ENCODE measurements at regions not wholly inside any gene's neighbourhood (a gene's known extent, or its start where the extent isn't known, plus 50 kb on each side); places are given as distances from the start of the nearest gene placed in this dataset.

DNA sequence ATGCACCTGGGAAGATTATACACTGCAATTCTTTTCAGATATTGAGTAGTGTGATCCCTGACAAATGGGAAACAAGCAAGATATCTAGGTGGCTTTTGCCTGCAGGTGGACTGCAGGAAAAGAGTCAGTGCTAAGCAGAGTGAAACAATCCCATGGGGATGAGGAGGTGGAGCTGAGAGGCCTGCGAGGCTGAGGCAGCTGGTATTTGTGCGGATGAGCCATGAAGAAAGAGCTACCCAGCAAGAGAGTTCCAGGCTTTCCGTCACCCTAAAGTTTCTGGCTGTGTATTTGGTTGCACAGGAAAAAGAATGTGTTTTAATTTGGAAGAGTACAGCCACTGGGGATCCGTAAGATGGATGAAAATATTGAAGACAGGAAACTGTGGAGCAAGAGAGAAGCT, 714.1 kb upstream of the COBL start:
- DNase-seq (ENCODE audit: low read depth): no peak

DNA sequence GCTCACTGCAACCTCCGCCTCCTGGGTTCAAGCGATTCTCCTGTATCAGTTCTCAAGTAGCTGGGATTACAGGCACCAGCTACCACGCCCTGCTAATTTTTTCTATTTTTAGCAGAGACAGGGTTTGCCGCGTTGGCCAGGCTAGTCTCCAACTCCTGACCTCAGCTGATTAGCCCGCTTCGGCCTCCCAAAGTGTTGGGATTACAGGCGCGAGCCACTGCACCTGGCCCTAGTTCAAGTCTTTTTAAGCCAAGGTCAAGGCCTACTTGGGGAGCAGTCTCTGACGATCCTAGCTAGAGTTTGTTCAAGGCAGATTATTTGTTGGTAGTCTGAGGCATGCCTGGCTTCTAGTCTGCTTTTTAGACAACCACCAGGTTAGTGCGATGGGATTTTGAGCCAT, 709.5 kb upstream of the COBL start:
- no peak for DNase-seq (ENCODE audit: low read depth)

DNA sequence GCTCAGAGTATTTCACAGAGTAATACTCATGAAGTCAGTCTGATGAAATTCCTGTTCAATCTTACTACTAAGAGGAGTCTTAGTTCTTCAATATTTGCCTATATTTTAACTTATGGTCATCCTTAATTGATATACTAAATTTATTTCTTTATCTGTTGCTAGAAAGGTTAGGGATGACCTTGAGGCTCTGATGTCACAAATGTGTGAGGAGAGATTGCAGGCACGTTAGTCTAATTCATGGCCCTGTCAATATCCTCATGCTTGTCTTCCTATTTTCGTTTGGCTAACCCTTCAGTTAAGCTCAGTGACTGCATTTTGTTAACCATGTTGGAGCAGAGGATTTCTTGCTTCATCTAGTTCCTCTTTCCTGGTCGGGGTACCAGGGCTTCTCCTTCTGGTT, 704.7 kb upstream of the COBL start:
- DNase-seq (ENCODE audit: low read depth): no peak

DNA sequence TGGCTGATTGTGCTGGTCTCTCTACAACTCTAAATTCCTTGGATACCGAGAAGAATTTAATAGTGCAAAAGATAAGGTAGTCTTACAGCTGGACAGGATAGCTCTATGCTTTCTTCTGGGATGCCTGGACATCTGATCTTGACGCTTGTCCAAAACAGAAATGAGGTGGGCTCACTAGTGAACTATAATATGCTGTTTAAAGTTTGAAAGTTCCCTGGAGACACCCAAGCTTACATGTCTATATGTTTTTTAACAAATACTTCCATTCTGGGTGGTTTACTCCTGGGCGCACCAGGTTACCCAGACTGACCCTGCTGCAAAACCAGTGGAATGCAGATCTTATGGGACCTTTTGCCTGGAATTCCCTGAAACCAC, 702.1 kb upstream of the COBL start:
- no peak for DNase-seq (ENCODE audit: low read depth)

- no peak for DNase-seq (ENCODE audit: low read depth)
Observed at GRCh38 chr7:52017802-52018679, 701.4 kb upstream of the COBL start.

- no peak for DNase-seq (ENCODE audit: low read depth)
Observed at GRCh38 chr7:52009181-52009580, 692.6 kb upstream of the COBL start.

DNA sequence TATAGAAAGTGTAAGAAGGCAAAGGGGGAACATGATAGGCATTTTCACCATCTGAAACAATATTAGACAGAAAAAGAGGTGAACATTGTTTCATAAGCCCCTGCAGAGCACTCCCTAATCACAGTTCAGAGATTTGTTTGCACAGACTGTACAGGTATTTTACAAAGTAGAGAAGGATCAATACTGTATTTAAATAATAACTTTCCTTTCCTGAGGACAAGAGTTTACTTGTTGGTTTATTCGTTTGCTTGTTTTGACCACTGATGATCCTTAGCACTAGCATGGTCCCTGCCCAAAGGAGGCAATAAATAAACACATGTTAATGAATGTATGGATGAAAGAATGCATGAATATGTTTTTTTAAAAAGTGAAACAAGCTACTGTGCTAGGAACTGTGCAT, 690.1 kb upstream of the COBL start:
- no peak for DNase-seq (ENCODE audit: low read depth)

GRCh38 chr7:52005613-52006012, 689.0 kb upstream of the COBL start:
- no peak for DNase-seq (ENCODE audit: low read depth)

GRCh38 chr7:51995596-51996179, 679.1 kb upstream of the COBL start:
- DNase-seq (ENCODE audit: low read depth): no peak

- DNase-seq (ENCODE audit: low read depth): no peak
Observed at GRCh38 chr7:51982653-51983052, 666.0 kb upstream of the COBL start.

DNA sequence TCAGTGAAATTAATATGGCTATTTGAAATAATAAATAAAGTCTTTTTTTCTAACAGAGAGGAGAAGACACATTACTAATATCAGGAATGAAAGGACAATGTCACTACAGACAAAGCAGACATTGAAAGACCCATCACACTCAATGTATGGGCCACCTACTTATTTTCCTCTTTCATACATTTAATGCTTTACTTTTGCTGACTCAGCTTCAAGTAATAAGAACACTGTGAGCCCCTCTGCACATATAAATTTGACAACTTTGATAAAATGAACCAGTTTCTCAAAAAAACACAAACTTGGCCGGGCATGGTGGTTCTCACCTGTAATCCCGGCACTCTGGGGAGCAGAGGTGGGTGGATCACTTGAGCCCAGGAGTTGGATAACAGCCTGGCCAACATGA, 664.2 kb upstream of the COBL start:
- DNase-seq (ENCODE audit: low read depth): no peak

DNA sequence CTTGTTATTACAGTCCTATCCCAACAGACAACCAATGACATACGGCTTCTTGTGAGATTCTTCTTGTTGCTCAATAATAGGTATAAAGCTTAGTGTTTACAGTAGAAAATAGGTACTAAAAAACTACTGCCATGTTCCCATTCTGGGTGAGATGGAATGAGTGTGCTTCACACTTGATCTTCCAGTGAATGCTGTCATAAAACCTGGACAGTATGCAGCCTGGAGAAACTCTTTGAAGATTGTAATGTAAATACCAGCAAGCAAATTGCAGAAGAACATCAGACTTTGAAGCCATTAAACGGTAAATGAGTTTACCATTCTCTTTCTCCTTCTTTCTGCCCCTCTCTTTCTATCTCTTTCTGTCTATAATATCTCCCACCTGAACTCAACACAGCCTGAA, 663.7 kb upstream of the COBL start:
- DNase-seq (ENCODE audit: low read depth): no peak

- DNase-seq (ENCODE audit: low read depth): no peak
Observed at GRCh38 chr7:51977913-51978312, 661.3 kb upstream of the COBL start.

DNA sequence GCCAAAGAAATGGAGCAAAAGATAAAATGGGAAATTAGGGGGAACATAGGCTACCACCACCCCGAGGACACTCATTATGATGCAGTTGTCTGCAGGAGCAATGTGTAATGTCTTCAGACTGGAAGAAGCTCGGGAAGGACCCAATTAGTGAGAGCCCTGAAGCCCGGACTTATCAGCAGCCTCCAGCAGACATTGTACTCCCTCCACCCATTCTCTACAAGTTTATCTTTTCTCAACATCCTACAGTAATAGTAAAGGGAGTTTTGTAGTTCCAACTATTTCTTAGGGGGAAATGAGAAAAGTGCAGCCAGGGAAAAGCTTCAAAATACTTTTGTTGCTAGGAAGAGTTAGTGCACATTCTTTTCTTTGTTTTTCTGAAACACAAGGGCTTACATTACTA, 657.3 kb upstream of the COBL start:
- no peak for DNase-seq (ENCODE audit: low read depth)

GRCh38 chr7:51973071-51973470, 656.5 kb upstream of the COBL start:
- DNase-seq (ENCODE audit: low read depth): no peak

- DNase-seq (ENCODE audit: low read depth): peak; percentile 15
Observed at GRCh38 chr7:51970961-51971665, 654.5 kb upstream of the COBL start.

- no peak for DNase-seq (ENCODE audit: low read depth)
Observed at GRCh38 chr7:51968461-51968860, 651.9 kb upstream of the COBL start.

DNA sequence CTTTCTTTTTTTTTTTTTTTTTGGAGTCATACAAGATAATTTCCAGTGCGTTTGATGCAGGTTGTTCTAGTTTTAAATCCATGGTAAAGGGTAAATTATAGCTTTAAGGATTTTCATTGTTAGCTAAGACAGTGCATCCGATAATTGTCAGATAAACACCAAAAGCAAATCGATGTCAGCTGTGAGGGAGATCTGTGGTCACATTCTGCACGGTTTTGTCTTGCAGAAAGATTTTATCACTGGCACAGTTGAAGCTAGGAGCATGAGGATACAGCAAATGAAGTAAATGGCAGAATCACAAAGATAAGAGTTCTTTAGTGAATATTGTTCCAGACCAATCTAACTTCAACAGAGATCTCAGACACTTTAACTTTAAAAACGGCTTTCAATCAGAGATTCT, 648.8 kb upstream of the COBL start:
- DNase-seq (ENCODE audit: low read depth): no peak

GRCh38 chr7:51961804-51962203, 645.2 kb upstream of the COBL start:
- DNase-seq (ENCODE audit: low read depth): no peak

- DNase-seq (ENCODE audit: low read depth): peak; percentile 69
Observed at GRCh38 chr7:51950813-51951212, 634.2 kb upstream of the COBL start.

- peak; percentile 38 for DNase-seq (ENCODE audit: low read depth)
Observed at GRCh38 chr7:51949726-51950644, 633.4 kb upstream of the COBL start.

DNA sequence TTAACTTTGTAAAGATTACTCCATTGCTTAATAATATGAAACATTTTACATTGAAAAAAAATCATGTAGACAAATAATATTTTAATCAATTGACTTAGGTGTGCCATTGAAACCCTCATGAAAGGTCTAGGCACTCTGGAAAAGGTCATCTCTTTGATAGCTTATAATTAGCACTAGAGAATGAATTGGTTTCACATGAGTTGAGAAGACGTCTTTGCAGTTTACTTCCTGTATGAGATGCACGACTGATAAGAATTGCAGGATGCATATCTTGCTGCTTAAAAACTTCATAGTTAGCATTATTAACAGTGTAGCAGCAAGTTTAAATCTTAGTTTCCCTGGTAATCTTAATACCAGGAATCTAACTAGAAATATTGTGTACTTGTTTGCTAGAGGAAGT, 614.2 kb upstream of the COBL start:
- no peak for DNase-seq (ENCODE audit: low read depth)

All from non-pigmented ciliary epithelial cell (primary cell).